ENCODE measurements at regions not wholly inside any gene's neighbourhood (a gene's known extent, or its start where the extent isn't known, plus 50 kb on each side); places are given as distances from the start of the nearest gene placed in this dataset.

GRCh38 chr5:173736374-173736773 lies 119.9 kb upstream of the BOD1 start (continued):
- TF ChIP-seq, protein P1, sequence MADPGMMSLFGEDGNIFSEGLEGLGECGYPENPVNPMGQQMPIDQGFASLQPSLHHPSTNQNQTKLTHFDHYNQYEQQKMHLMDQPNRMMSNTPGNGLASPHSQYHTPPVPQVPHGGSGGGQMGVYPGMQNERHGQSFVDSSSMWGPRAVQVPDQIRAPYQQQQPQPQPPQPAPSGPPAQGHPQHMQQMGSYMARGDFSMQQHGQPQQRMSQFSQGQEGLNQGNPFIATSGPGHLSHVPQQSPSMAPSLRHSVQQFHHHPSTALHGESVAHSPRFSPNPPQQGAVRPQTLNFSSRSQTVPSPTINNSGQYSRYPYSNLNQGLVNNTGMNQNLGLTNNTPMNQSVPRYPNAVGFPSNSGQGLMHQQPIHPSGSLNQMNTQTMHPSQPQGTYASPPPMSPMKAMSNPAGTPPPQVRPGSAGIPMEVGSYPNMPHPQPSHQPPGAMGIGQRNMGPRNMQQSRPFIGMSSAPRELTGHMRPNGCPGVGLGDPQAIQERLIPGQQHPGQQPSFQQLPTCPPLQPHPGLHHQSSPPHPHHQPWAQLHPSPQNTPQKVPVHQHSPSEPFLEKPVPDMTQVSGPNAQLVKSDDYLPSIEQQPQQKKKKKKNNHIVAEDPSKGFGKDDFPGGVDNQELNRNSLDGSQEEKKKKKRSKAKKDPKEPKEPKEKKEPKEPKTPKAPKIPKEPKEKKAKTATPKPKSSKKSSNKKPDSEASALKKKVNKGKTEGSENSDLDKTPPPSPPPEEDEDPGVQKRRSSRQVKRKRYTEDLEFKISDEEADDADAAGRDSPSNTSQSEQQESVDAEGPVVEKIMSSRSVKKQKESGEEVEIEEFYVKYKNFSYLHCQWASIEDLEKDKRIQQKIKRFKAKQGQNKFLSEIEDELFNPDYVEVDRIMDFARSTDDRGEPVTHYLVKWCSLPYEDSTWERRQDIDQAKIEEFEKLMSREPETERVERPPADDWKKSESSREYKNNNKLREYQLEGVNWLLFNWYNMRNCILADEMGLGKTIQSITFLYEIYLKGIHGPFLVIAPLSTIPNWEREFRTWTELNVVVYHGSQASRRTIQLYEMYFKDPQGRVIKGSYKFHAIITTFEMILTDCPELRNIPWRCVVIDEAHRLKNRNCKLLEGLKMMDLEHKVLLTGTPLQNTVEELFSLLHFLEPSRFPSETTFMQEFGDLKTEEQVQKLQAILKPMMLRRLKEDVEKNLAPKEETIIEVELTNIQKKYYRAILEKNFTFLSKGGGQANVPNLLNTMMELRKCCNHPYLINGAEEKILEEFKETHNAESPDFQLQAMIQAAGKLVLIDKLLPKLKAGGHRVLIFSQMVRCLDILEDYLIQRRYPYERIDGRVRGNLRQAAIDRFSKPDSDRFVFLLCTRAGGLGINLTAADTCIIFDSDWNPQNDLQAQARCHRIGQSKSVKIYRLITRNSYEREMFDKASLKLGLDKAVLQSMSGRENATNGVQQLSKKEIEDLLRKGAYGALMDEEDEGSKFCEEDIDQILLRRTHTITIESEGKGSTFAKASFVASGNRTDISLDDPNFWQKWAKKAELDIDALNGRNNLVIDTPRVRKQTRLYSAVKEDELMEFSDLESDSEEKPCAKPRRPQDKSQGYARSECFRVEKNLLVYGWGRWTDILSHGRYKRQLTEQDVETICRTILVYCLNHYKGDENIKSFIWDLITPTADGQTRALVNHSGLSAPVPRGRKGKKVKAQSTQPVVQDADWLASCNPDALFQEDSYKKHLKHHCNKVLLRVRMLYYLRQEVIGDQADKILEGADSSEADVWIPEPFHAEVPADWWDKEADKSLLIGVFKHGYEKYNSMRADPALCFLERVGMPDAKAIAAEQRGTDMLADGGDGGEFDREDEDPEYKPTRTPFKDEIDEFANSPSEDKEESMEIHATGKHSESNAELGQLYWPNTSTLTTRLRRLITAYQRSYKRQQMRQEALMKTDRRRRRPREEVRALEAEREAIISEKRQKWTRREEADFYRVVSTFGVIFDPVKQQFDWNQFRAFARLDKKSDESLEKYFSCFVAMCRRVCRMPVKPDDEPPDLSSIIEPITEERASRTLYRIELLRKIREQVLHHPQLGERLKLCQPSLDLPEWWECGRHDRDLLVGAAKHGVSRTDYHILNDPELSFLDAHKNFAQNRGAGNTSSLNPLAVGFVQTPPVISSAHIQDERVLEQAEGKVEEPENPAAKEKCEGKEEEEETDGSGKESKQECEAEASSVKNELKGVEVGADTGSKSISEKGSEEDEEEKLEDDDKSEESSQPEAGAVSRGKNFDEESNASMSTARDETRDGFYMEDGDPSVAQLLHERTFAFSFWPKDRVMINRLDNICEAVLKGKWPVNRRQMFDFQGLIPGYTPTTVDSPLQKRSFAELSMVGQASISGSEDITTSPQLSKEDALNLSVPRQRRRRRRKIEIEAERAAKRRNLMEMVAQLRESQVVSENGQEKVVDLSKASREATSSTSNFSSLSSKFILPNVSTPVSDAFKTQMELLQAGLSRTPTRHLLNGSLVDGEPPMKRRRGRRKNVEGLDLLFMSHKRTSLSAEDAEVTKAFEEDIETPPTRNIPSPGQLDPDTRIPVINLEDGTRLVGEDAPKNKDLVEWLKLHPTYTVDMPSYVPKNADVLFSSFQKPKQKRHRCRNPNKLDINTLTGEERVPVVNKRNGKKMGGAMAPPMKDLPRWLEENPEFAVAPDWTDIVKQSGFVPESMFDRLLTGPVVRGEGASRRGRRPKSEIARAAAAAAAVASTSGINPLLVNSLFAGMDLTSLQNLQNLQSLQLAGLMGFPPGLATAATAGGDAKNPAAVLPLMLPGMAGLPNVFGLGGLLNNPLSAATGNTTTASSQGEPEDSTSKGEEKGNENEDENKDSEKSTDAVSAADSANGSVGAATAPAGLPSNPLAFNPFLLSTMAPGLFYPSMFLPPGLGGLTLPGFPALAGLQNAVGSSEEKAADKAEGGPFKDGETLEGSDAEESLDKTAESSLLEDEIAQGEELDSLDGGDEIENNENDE (IDR thresholded peaks at IDR 0.05; ENCODE audit: insufficient replicate concordance, low read length) = no peak
- TF ChIP-seq CEBPB (IDR thresholded peaks at IDR 0.05; ENCODE audit: low read depth, low read length) = no peak
- no peak for TF ChIP-seq SP1 (IDR thresholded peaks at IDR 0.05; ENCODE audit: low read depth, low read length)
- TF ChIP-seq JUND (IDR thresholded peaks at IDR 0.05; ENCODE audit: low read length) = no peak
- TF ChIP-seq EZH2 (IDR thresholded peaks at IDR 0.05; ENCODE audit: low read depth, low read length, severe bottlenecking) = no peak
- no peak for TF ChIP-seq BACH1 (IDR thresholded peaks at IDR 0.05; ENCODE audit: low read length)
- TF ChIP-seq SRF (IDR thresholded peaks at IDR 0.05; ENCODE audit: low read depth, low read length) = no peak
